22Rv1 (cell line): ENCODE measurements at regions not wholly inside any gene's neighbourhood (a gene's known extent, or its start where the extent isn't known, plus 50 kb on each side); places are given as distances from the start of the nearest gene placed in this dataset.

Source experiments
- H3K27ac ChIP-seq: fragments of 450-650 bp; 2 replicates; pipeline ENCODE4 v1.5.1; 2017
- CTCF ChIP-seq: fragments of 450-650 bp; IDR thresholded peaks from 2 replicates; pipeline ENCODE4 v1.5.1; 2017; ENCODE audit warnings: mild to moderate bottlenecking
- ZFX ChIP-seq: fragments of 450-650 bp; IDR thresholded peaks from 2 replicates; pipeline ENCODE4 v1.6.1; 2017; ENCODE audit warnings: antibody characterized with exemption, borderline replicate concordance

GRCh38 chr3:117016378-117016777 lies 306.8 kb downstream of the TUSC7 start:
- TF ChIP-seq CTCF (no peak), ZFX (no peak)
- H3K27ac ChIP-seq: no peak overlapping the region

GRCh38 chr3:117017135-117017894 lies 307.7 kb downstream of the TUSC7 start:
- TF ChIP-seq ZFX (no peak), CTCF (no peak)
- H3K27ac ChIP-seq: no peak overlapping the region

GRCh38 chr3:117018655-117019054 lies 309.1 kb downstream of the TUSC7 start:
- no peak overlapping the region for H3K27ac ChIP-seq
- TF ChIP-seq CTCF: no peak
- TF ChIP-seq ZFX: no peak

GRCh38 chr3:117019082-117019713 lies 309.6 kb downstream of the TUSC7 start:
- H3K27ac ChIP-seq: no peak overlapping the region
- no peak for TF ChIP-seq ZFX
- peak; percentile 86 for TF ChIP-seq CTCF

GRCh38 chr3:117026401-117026800 lies 316.8 kb downstream of the TUSC7 start:
- H3K27ac ChIP-seq: no peak overlapping the region
- TF ChIP-seq ZFX (no peak), CTCF (no peak)

GRCh38 chr3:117035745-117036144 lies 326.2 kb downstream of the TUSC7 start:
- H3K27ac ChIP-seq: no peak overlapping the region
- TF ChIP-seq CTCF (no peak), ZFX (no peak)

GRCh38 chr3:117036259-117036799 lies 326.8 kb downstream of the TUSC7 start:
- H3K27ac ChIP-seq: no peak overlapping the region
- no peak for TF ChIP-seq CTCF
- no peak for TF ChIP-seq ZFX
